Ascending aorta (tissue), 2 donors: ENCODE measurements at regions not wholly inside any gene's neighbourhood (a gene's known extent, or its start where the extent isn't known, plus 50 kb on each side); places are given as distances from the start of the nearest gene placed in this dataset.

Experiments
- DNase-seq, 2 donors: peaks; one replicate each; pipeline ENCODE4 v3.0.0-alpha.2; 2019; ENCODE audit warnings: low spot score in 2 of 2
- H3K27ac ChIP-seq, 2 donors: fragments of 200-600 bp; sonication (generic); one replicate each; pipeline ENCODE4 v1.5.1; 2016 to 2017; ENCODE audit warnings: mild to moderate bottlenecking in 1 of 2
- H3K27me3 ChIP-seq: fragments of 200-600 bp; sonication (generic); one replicate; pipeline ENCODE4 v1.5.1; 2017
- H3K36me3 ChIP-seq, 2 donors: fragments of 200-600 bp; sonication (generic); one replicate each; pipeline ENCODE4 v1.5.1; 2016
- H3K4me1 ChIP-seq, 2 donors: fragments of 200-600 bp; sonication (generic); one replicate each; pipeline ENCODE4 v1.5.1; 2016 to 2017; ENCODE audit warnings: mild to moderate bottlenecking in 1 of 2
- H3K4me3 ChIP-seq, 2 donors: fragments of 200-600 bp; sonication (generic); one replicate each; pipeline ENCODE4 v1.5.1; 2016 to 2017; ENCODE audit warnings: mild to moderate bottlenecking in 1 of 2
- H3K9me3 ChIP-seq, 2 donors: fragments of 200-600 bp; sonication (generic); one replicate each; pipeline ENCODE4 v1.5.1; 2016
- CTCF ChIP-seq, 3 experiments: fragments of 200-600 bp in 2 of 3; fragments of 450-650 bp in 1 of 3; sonication (generic) in 2 of 3; IDR thresholded peaks; one replicate each; pipeline ENCODE4 v1.5.1; 2016 to 2019; ENCODE audit warnings: antibody characterized with exemption in 3 of 3, mild to moderate bottlenecking in 1 of 3, moderate library complexity in 1 of 3
- intact Hi-C: fragments of 100-400 bp; cut with DNase I; formaldehyde crosslinking; loops from one replicate; pipeline ENCODE4 v1.15.1; 2023

- intact Hi-C loops, result no loop called here
- Histone ChIP-seq H3K9me3 (no peaks in the 10 kb centered on the region), H3K4me3 (no peak overlapping the region), H3K27me3 (no peaks in the 10 kb centered on the region), H3K36me3 (no peaks in the 10 kb centered on the region), H3K4me1 (no peaks in the 10 kb centered on the region), H3K27ac (no peak overlapping the region)
- no peak for TF ChIP-seq CTCF (IDR thresholded peaks at IDR 0.05)
- DNase-seq, result no peak
Observed at GRCh38 chr13:64090311-64090710, 2674.7 kb upstream of the PCDH20 start.

- H3K9me3 ChIP-seq, result no peaks in the 10 kb centered on the region
- H3K27me3 ChIP-seq, result no peaks in the 10 kb centered on the region
- intact Hi-C loops, result no loop called here
- no peak for TF ChIP-seq CTCF (IDR thresholded peaks at IDR 0.05)
- DNase-seq, result no peak
- no peak overlapping the region for H3K27ac ChIP-seq
- H3K4me1 ChIP-seq, result no peaks in the 10 kb centered on the region
- H3K36me3 ChIP-seq, result no peaks in the 10 kb centered on the region
- H3K4me3 ChIP-seq, result no peak overlapping the region
Observed at GRCh38 chr13:64088491-64088890, 2672.8 kb upstream of the PCDH20 start.

- no peaks in the 10 kb centered on the region for H3K36me3 ChIP-seq
- no peaks in the 10 kb centered on the region for H3K27me3 ChIP-seq
- intact Hi-C loops, result no loop called here
Observed at GRCh38 chr13:64087624-64088023, 2672.0 kb upstream of the PCDH20 start.

DNA sequence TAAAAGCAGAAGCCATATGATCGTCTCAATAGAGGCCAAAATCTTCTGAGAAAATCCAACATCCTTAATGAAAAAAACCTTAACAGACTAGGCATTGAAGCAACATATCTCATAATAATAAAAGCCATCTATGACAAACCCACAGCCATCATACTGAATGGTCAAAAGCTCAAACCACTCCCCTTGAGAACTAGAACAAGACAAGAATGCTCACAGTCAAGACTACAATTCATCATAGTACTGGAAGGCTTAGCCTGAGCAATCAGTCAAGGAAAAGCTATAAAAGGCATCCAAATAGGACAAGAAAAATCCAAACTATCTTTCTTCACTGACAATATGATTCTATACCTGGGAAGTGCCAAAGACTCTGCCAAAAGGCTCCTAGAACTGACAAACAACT, 2668.2 kb upstream of the PCDH20 start:
- H3K27ac ChIP-seq, result no peak overlapping the region
- intact Hi-C loops, result no loop called here

More at GRCh38 chr13:64087624-64088023, 2672.0 kb upstream of the PCDH20 start:
- no peaks in the 10 kb centered on the region for H3K9me3 ChIP-seq
- no peak for DNase-seq
- TF ChIP-seq CTCF (IDR thresholded peaks at IDR 0.05), result no peak
- H3K27ac ChIP-seq, result no peak overlapping the region
- H3K4me1 ChIP-seq, result no peaks in the 10 kb centered on the region
- no peak overlapping the region for H3K4me3 ChIP-seq

DNA sequence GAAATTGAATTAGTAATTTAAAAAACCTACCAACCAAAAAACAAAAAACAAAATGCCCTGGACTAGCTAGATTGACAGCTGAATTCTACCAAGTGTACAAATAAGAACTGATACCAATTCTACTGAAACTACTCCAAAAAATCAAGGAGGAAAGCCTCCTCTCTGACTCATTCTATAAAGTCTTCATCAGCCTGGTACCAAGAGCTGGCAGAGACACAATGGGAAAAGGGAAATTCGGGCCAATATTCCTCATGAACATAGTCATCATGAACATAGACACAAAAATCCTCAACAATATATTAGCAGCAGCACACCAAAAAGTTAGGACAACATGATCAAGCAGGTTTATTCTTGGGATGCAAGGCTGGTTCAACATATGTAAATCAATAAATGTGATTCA, 2667.7 kb upstream of the PCDH20 start:
- Histone ChIP-seq H3K27me3 (no peaks in the 10 kb centered on the region), H3K4me3 (no peak overlapping the region), H3K4me1 (no peaks in the 10 kb centered on the region), H3K27ac (no peak overlapping the region), H3K9me3 (no peaks in the 10 kb centered on the region), H3K36me3 (no peaks in the 10 kb centered on the region)
- intact Hi-C loops, result no loop called here
- no peak for TF ChIP-seq CTCF (IDR thresholded peaks at IDR 0.05)
- DNase-seq, result no peak

More for the DNA sequence above, 2668.2 kb upstream of the PCDH20 start:
- no peaks in the 10 kb centered on the region for H3K36me3 ChIP-seq
- no peaks in the 10 kb centered on the region for H3K9me3 ChIP-seq
- H3K27me3 ChIP-seq, result no peaks in the 10 kb centered on the region
- no peak for TF ChIP-seq CTCF (IDR thresholded peaks at IDR 0.05)
- H3K4me3 ChIP-seq, result no peak overlapping the region
- no peaks in the 10 kb centered on the region for H3K4me1 ChIP-seq
- no peak for DNase-seq

GRCh38 chr13:64078480-64078936, 2662.9 kb upstream of the PCDH20 start:
- Histone ChIP-seq H3K27me3 (no peaks in the 10 kb centered on the region), H3K4me1 (no peaks in the 10 kb centered on the region), H3K36me3 (no peaks in the 10 kb centered on the region), H3K27ac (no peak overlapping the region), H3K4me3 (no peak overlapping the region), H3K9me3 (no peaks in the 10 kb centered on the region)
- DNase-seq, result no peak
- TF ChIP-seq CTCF (IDR thresholded peaks at IDR 0.05), result no peak
- intact Hi-C loops, result no loop called here
